Left cardiac atrium (tissue), 4 donors: ENCODE measurements at regions not wholly inside any gene's neighbourhood (a gene's known extent, or its start where the extent isn't known, plus 50 kb on each side); places are given as distances from the start of the nearest gene placed in this dataset.
A peak's percentile ranks its signal among the peaks of the same experiment; 100 is the strongest.
"Not testable (repeated sequence)": the region's sequence is repeated elsewhere in the genome, so short reads cannot be mapped to it uniquely, and the experiment has no call there.

Experiments
- ATAC-seq, 2 donors: fragments of 200-7000 bp; cut with Tn5 transposase; one replicate each; pipeline ENCODE4 v1.9.1; 2020; ENCODE audit warnings: mild to moderate bottlenecking in 2 of 2, moderate library complexity in 2 of 2
- DNase-seq: peaks from one replicate; pipeline ENCODE4 v3.0.0-alpha.2; 2020
- intact Hi-C, 2 donors: fragments of 100-400 bp; cut with DNase I; formaldehyde crosslinking; loops; one replicate each; pipeline versions ENCODE4 v1.14.1 to v1.15.1; 2022 to 2023
- donor health status: DM: no; HTN: yes; CAD: no.
- donor health status: DM: no; HTN: yes; CAD: no; lungs with severe emphysema.
- donor health status: DM: yes; HTN: yes; CAD: no.
- donor health status: Dilated cardiomyopathy.

- intact Hi-C loops: no loop called here
- no peak for ATAC-seq
- no peak for DNase-seq
These were observed 183.5 kb downstream of the MATN1 start for GRCh38 chr1:30539884-30540283.

GRCh38 chr1:30538993-30539867, 184.2 kb downstream of the MATN1 start:
- no peak for DNase-seq
- ATAC-seq: no peak
- intact Hi-C loops: no loop called here

- ATAC-seq: no peak
- no peak for DNase-seq
- intact Hi-C loops: no loop called here
These were observed 185.0 kb downstream of the MATN1 start for GRCh38 chr1:30538226-30538992.

- no peak for DNase-seq
- intact Hi-C loops: no loop called here
These were observed 186.1 kb downstream of the MATN1 start for GRCh38 chr1:30537279-30537678.

GRCh38 chr1:30536530-30536929, 186.9 kb downstream of the MATN1 start:
- ATAC-seq (no peak), DNase-seq (no peak)
- intact Hi-C loops: no loop called here

More at GRCh38 chr1:30537279-30537678, 186.1 kb downstream of the MATN1 start:
- no peak for ATAC-seq

GRCh38 chr1:30535595-30536325, 187.6 kb downstream of the MATN1 start:
- ATAC-seq: no peak
- no peak for DNase-seq
- intact Hi-C loops: no loop called here

GRCh38 chr1:30534551-30534940, 188.8 kb downstream of the MATN1 start:
- ATAC-seq: no peak
- intact Hi-C loops: no loop called here
- no peak for DNase-seq

- DNase-seq (no peak), ATAC-seq (no peak)
- intact Hi-C loops: no loop called here
These were observed 189.4 kb downstream of the MATN1 start for GRCh38 chr1:30533796-30534550.

- ATAC-seq (no peak), DNase-seq (no peak)
- intact Hi-C loops: no loop called here
These were observed 190.2 kb downstream of the MATN1 start for GRCh38 chr1:30533141-30533540.

- no peak for DNase-seq
- no peak for ATAC-seq
- intact Hi-C loops: no loop called here
These were observed 190.8 kb downstream of the MATN1 start for GRCh38 chr1:30532621-30533020.

- DNase-seq: peak; percentile 69
- ATAC-seq: peak; percentile 46 to 73
- intact Hi-C loops: loop anchor here in 1 of 2 donors (2.0 kb wide), 1 partner anchor 179 kb away; no protein-coding TSS in a partner anchor
These were observed 195.8 kb downstream of the MATN1 start for GRCh38 chr1:30527511-30528140.

- no peak for DNase-seq
- intact Hi-C loops: loop anchor here in 1 of 2 donors (2.0 kb wide), 1 partner anchor 180 kb away; no protein-coding TSS in a partner anchor
- ATAC-seq: no peak
These were observed 196.6 kb downstream of the MATN1 start for GRCh38 chr1:30526652-30527345.

- DNase-seq (peak; percentile 62), ATAC-seq (peak in 1 of 2 donors; percentile 49)
- intact Hi-C loops: loop anchor here in 1 of 2 donors (2.0 kb wide), 1 partner anchor 181 kb away; no protein-coding TSS in a partner anchor
These were observed 197.3 kb downstream of the MATN1 start for GRCh38 chr1:30525971-30526651.

- DNase-seq (no peak), ATAC-seq (no peak)
- intact Hi-C loops: no loop called here
These were observed 197.8 kb downstream of the MATN1 start for GRCh38 chr1:30525631-30525970.

- intact Hi-C loops: no loop called here
- no peak for DNase-seq
- no peak for ATAC-seq
These were observed 198.4 kb downstream of the MATN1 start for GRCh38 chr1:30524840-30525617.

- DNase-seq, intact Hi-C loops, ATAC-seq: not testable (repeated sequence)
These were observed 199.3 kb downstream of the MATN1 start for GRCh38 chr1:30524025-30524555.
